ENCODE measurements at regions not wholly inside any gene's neighbourhood (a gene's known extent, or its start where the extent isn't known, plus 50 kb on each side); places are given as distances from the start of the nearest gene placed in this dataset.

- TF ChIP-seq GABPA (IDR thresholded peaks at IDR 0.05; ENCODE audit: borderline replicate concordance, insufficient read depth, low read length) (no peak), CTCF (IDR thresholded peaks at IDR 0.05; ENCODE audit: control extremely low read depth in 1 of 3, insufficient read depth in 1 of 3, low read depth in 1 of 3, low read length in 3 of 3) (no peak), SUZ12 (IDR thresholded peaks at IDR 0.05; ENCODE audit: low read length) (no peak), BRCA1 (IDR thresholded peaks at IDR 0.05; ENCODE audit: low read depth, low read length) (no peak), TCF12 (IDR thresholded peaks at IDR 0.05; ENCODE audit: low read depth, low read length) (no peak), HDAC2 (IDR thresholded peaks at IDR 0.05; ENCODE audit: borderline replicate concordance in 1 of 2, low read depth in 2 of 2, low read length in 2 of 2) (no peak), TAF1 (IDR thresholded peaks at IDR 0.05; ENCODE audit: low read depth, low read length) (no peak), ZNF274 (IDR thresholded peaks at IDR 0.05; ENCODE audit: borderline replicate concordance, extremely low read depth, low read length) (no peak), JUND (IDR thresholded peaks at IDR 0.05; ENCODE audit: low read length) (no peak), POLR2A (IDR thresholded peaks at IDR 0.05; ENCODE audit: control extremely low read depth in 1 of 2, low read depth in 2 of 2, low read length in 2 of 2) (no peak), RFX5 (IDR thresholded peaks at IDR 0.05; ENCODE audit: borderline replicate concordance, low read depth, low read length) (no peak), MAX (IDR thresholded peaks at IDR 0.05) (no peak)
Measured at GRCh38 chr4:111802191-111802590, 343.1 kb upstream of the FAM241A start.
